Spleen (tissue), 7 donors: ENCODE measurements at regions not wholly inside any gene's neighbourhood (a gene's known extent, or its start where the extent isn't known, plus 50 kb on each side); places are given as distances from the start of the nearest gene placed in this dataset.

Source experiments
- POLR2A ChIP-seq, 3 donors: fragments of 450-650 bp; IDR thresholded peaks; one replicate each; pipeline ENCODE4 v1.5.1; 2017; ENCODE audit warnings: antibody characterized with exemption in 3 of 3, mild to moderate bottlenecking in 1 of 3
- POLR2AphosphoS5 ChIP-seq, 3 donors: sonication (generic); formaldehyde crosslinking; IDR thresholded peaks; one replicate each; pipeline ENCODE4 v1.5.1; 2017; ENCODE audit warnings: antibody characterized with exemption in 3 of 3
- TF ChIP-seq, protein P1 (sequence below), 11 experiments: fragments of 200-600 bp in 7 of 11; fragments of 450-650 bp in 4 of 11; sonication (generic) in 4 of 11; IDR thresholded peaks in 8 of 11; conservative IDR thresholded peaks in 3 of 11; 1 replicate in 7 of 11; 2 replicates in 4 of 11; pipeline versions ENCODE4 v1.4.0 to v1.8.0; 2016 to 2021; ENCODE audit warnings: antibody characterized with exemption in 11 of 11, inconsistent platforms in 4 of 11, mild to moderate bottlenecking in 1 of 11
- donor health status: DM: no; HTN: no; CAD: no; lungs with moderate emphysema.
- donor health status: DM: no; HTN: no; CAD: no.
- donor health status: DM: no; HTN: no; CAD: no.

DNA sequence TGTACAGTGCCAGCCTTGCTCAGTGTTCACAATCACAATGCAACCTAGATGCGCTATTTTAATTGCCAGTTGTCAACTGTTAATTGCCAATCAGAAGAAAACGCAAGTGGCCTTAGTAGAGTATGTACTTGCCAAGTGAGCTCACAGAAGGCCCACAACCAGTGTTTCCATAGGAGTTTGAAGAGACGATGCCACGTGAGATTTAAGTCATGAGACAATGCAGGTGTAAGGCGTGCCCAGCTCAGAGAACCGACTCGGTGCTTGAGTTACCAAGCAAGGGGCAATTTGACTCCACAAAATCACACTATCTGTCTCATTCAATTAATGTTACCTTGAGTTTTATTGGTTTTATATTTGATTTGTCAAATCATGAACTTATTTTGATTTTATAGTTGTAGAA, 65.6 kb downstream of the TEX35 start:
- TF ChIP-seq, protein P1, sequence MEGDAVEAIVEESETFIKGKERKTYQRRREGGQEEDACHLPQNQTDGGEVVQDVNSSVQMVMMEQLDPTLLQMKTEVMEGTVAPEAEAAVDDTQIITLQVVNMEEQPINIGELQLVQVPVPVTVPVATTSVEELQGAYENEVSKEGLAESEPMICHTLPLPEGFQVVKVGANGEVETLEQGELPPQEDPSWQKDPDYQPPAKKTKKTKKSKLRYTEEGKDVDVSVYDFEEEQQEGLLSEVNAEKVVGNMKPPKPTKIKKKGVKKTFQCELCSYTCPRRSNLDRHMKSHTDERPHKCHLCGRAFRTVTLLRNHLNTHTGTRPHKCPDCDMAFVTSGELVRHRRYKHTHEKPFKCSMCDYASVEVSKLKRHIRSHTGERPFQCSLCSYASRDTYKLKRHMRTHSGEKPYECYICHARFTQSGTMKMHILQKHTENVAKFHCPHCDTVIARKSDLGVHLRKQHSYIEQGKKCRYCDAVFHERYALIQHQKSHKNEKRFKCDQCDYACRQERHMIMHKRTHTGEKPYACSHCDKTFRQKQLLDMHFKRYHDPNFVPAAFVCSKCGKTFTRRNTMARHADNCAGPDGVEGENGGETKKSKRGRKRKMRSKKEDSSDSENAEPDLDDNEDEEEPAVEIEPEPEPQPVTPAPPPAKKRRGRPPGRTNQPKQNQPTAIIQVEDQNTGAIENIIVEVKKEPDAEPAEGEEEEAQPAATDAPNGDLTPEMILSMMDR (IDR thresholded peaks at IDR 0.05 in 8 of 11, conservative IDR thresholded peaks at IDR 0.05 in 3 of 11): no peak
- no peak for TF ChIP-seq POLR2A (IDR thresholded peaks at IDR 0.05)
- no peak for TF ChIP-seq POLR2AphosphoS5 (IDR thresholded peaks at IDR 0.05)
